ENCODE measurements at regions not wholly inside any gene's neighbourhood (a gene's known extent, or its start where the extent isn't known, plus 50 kb on each side); places are given as distances from the start of the nearest gene placed in this dataset.

- TF ChIP-seq CHD7 (IDR thresholded peaks at IDR 0.05; ENCODE audit: insufficient replicate concordance, low read length): no peak
These were observed 86.2 kb downstream of the PRR15 start (continued) for GRCh38 chr7:29649876-29650275.
